Chondrocyte (in vitro differentiated cells): ENCODE measurements at regions not wholly inside any gene's neighbourhood (a gene's known extent, or its start where the extent isn't known, plus 50 kb on each side); places are given as distances from the start of the nearest gene placed in this dataset.
A peak's percentile ranks its signal among the peaks of the same experiment; 100 is the strongest.

ENCODE experiments used
- DNase-seq: peaks from one replicate; pipeline ENCODE4 v3.0.0; 2021; ENCODE audit warnings: mixed read lengths, low spot score
- H3K27ac Mint-ChIP-seq: one replicate; pipeline ENCODE4 v1.8.0; 2021; ENCODE audit warnings: mild to moderate bottlenecking, moderate library complexity, mixed read lengths; ENCODE audit not compliant: unreplicated experiment
- H3K27me3 Mint-ChIP-seq: 2 replicates; pipeline ENCODE4 v1.8.0; 2021; ENCODE audit warnings: low read depth, mixed read lengths
- H3K36me3 Mint-ChIP-seq: 2 replicates; pipeline ENCODE4 v1.8.0; 2021; ENCODE audit warnings: low read depth, mixed read lengths
- H3K4me1 Mint-ChIP-seq: 2 replicates; pipeline ENCODE4 v1.8.0; 2021; ENCODE audit warnings: low read depth, mild to moderate bottlenecking, mixed read lengths
- H3K4me3 Mint-ChIP-seq: one replicate; pipeline ENCODE4 v1.8.0; 2021; ENCODE audit warnings: mild to moderate bottlenecking, moderate library complexity, mixed read lengths; ENCODE audit not compliant: unreplicated experiment
- H3K9me3 Mint-ChIP-seq: 2 replicates; pipeline ENCODE4 v1.8.0; 2021; ENCODE audit warnings: low read depth, mixed read lengths
- TF ChIP-seq, protein P1 (sequence below): fragments of 200-600 bp; sonication (generic); IDR thresholded peaks from 2 replicates; pipeline ENCODE4 v1.5.0; 2021; ENCODE audit warnings: antibody characterized with exemption, mild to moderate bottlenecking, moderate library complexity

DNA sequence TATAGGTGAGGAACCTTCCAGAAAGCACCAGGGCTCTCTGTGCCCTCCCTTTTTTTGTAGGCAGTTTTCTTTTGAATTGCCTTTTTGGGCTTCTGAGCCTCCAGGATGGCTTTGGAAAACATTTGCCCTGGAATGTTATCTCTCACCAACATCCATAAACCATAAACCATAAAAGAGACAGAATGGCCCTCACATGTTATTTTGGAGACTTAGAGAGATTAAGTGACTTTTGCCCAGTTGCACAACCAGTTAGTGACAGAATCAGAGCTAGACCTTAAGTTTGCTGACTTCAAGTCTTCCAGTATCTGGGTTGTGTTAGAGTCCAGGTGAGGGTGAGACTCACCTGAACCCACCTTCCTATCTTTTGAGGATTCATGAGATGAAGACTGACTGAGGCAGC, 153.0 kb upstream of the STX18 start:
- H3K27ac Mint-ChIP-seq, result peak overlapping the region; percentile 28
- TF ChIP-seq, protein P1, sequence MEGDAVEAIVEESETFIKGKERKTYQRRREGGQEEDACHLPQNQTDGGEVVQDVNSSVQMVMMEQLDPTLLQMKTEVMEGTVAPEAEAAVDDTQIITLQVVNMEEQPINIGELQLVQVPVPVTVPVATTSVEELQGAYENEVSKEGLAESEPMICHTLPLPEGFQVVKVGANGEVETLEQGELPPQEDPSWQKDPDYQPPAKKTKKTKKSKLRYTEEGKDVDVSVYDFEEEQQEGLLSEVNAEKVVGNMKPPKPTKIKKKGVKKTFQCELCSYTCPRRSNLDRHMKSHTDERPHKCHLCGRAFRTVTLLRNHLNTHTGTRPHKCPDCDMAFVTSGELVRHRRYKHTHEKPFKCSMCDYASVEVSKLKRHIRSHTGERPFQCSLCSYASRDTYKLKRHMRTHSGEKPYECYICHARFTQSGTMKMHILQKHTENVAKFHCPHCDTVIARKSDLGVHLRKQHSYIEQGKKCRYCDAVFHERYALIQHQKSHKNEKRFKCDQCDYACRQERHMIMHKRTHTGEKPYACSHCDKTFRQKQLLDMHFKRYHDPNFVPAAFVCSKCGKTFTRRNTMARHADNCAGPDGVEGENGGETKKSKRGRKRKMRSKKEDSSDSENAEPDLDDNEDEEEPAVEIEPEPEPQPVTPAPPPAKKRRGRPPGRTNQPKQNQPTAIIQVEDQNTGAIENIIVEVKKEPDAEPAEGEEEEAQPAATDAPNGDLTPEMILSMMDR, result no peak
- H3K4me3 Mint-ChIP-seq, result no peak overlapping the region
- no peaks in the 10 kb centered on the region for H3K9me3 Mint-ChIP-seq
- no peaks in the 10 kb centered on the region for H3K36me3 Mint-ChIP-seq
- peaks cover 19% of the 10 kb centered on the region for H3K4me1 Mint-ChIP-seq
- DNase-seq, result no peak
- H3K27me3 Mint-ChIP-seq, result no peaks in the 10 kb centered on the region

DNA sequence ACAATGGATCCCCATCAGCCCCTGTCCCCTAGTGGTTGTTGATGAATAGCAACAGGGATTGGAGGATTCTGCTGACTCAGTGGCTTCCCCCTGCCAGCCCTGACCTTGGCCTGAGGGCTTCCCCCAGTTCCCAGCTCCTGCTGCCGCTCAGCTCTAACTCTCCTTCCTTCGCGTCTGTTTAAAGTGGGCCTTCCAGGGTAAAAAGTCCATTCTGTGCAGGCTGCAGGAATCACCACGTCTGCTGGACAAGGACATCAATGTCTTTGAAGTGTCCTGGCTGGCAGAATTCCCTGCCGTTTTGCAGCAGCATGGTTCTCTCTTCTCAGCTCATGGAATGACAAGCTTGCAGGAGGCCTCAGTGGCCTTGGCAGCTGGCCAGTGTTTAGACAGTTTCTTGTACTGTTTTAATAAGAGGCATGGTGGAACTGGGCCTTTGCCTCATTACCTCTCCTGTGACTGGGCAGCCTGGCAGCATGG, 152.5 kb upstream of the STX18 start:
- H3K27ac Mint-ChIP-seq, result peak overlapping the region; percentile 28
- no peaks in the 10 kb centered on the region for H3K9me3 Mint-ChIP-seq
- H3K4me3 Mint-ChIP-seq, result no peak overlapping the region
- DNase-seq, result no peak
- peaks cover 19% of the 10 kb centered on the region for H3K4me1 Mint-ChIP-seq
- no peaks in the 10 kb centered on the region for H3K27me3 Mint-ChIP-seq
- TF ChIP-seq, protein P1, result peak; percentile 67
- H3K36me3 Mint-ChIP-seq, result no peaks in the 10 kb centered on the region

DNA sequence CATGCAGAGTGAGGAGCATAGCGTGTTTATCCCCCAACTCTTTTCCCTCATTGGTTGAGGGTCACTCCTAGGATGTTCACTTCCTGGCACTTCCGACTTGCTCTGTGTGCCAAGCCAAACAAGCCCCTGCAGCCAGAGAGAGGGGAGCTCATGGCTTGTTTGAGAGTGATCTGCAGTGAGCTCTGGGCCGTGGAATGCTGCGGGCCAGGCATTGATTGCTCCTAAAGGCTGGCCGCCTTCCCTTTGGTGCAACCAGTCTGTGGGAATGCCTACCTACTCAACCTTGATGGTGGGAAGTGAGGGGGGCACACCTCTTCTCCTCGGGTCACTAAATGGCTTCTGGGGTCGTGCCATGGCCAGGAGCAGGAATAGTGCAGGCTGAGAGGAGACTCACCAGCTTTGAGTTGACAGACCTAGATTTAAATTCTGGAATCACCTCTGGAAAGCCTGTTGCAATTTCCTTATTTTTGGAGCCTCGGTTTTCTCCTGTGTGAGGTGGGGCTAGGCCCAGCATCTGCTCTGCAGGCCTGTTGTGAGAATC, 152.0 kb upstream of the STX18 start:
- Mint-ChIP-seq H3K36me3 (peaks cover under 1% of the 10 kb centered on the region), H3K27ac (no peak overlapping the region), H3K27me3 (no peaks in the 10 kb centered on the region), H3K9me3 (no peaks in the 10 kb centered on the region), H3K4me3 (no peak overlapping the region), H3K4me1 (peaks cover 19% of the 10 kb centered on the region)
- TF ChIP-seq, protein P1, result no peak
- DNase-seq, result no peak

DNA sequence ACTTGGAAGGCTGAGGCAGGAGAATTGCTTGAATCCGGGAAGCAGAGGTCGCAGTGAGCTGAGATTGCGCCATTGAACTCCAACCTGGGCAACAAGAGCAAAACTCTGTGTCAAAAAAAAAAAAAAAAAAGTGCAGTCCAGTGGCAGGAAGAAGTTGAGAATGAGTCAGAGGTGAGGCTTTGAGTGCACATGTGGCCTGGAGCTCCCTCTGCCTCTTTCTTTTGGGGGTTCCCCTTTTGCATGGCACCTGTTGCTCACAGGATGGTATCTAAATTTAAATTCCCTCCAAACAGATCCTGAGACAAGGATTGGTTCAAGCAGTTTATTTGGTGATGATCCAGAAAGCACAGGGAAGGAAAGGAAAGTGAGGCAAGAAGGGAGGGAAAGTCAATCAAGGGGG, 151.4 kb upstream of the STX18 start:
- Mint-ChIP-seq H3K27ac (no peak overlapping the region), H3K4me1 (peaks cover 23% of the 10 kb centered on the region), H3K27me3 (no peaks in the 10 kb centered on the region), H3K4me3 (no peak overlapping the region), H3K36me3 (peaks cover 1% of the 10 kb centered on the region), H3K9me3 (no peaks in the 10 kb centered on the region)
- DNase-seq, result no peak
- TF ChIP-seq, protein P1, result no peak

DNA sequence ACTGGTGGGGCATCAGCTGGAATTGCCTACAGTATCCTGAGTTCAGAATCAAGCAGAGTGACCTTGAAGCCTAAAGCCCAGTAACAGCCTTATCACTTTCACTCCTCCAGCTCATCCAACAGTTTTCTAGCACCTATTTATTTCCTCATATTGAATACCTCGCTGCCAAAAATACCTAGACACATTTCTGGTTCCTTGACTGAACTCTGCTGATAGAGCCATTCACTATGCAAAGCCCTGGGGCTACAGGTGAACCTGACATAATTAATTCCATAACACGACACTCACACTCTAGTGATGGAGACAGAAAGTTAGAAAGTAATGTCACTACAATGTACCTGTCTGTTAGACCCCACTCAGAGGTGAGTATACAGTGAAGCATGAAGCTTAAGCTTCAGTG, 149.0 kb upstream of the STX18 start:
- DNase-seq, result no peak
- TF ChIP-seq, protein P1, result no peak
- Mint-ChIP-seq H3K27ac (no peak overlapping the region), H3K4me1 (peaks cover 29% of the 10 kb centered on the region), H3K36me3 (peaks cover 1% of the 10 kb centered on the region), H3K4me3 (no peak overlapping the region), H3K27me3 (no peaks in the 10 kb centered on the region), H3K9me3 (no peaks in the 10 kb centered on the region)
